ENCODE measurements at regions not wholly inside any gene's neighbourhood (a gene's known extent, or its start where the extent isn't known, plus 50 kb on each side); places are given as distances from the start of the nearest gene placed in this dataset.

DNA sequence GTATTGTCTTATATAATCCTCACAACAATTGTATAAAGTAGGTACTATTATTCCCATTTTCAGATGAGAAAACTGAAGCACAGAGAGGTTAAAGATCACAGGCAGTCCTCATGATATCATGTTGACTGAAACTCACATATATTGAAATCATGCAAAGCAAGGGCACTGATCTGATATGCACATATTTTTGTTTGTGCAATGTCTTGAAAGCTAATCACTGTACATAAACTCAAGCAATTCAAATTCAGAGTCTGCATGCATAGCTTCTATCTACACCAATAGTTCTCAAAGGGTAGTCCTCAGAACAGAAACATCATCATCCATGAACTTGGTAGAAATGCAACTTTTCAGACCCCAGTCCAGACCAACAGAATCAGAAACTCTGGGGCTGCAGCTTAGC lies 119.2 kb upstream of the STT3B start:
- H4K20me1 ChIP-seq (replicated peaks; ENCODE audit: control insufficient read depth, extremely low read depth, insufficient read depth, low read length): no peaks in the 10 kb centered on the region
- no peak overlapping the region for H3K9ac ChIP-seq (replicated peaks; ENCODE audit: extremely low read depth, insufficient read depth, low read length)
- no peak for DNase-seq (ENCODE audit: low read depth, low spot score)
- no peaks in the 10 kb centered on the region for H3K9me1 ChIP-seq (replicated peaks; ENCODE audit: control insufficient read depth, extremely low read depth, insufficient read depth, low read length)
- dilution Hi-C loops (cut with MboI; ENCODE audit: extremely low pct_ligation_motif_present, low sequenced_read_pairs): no loop called here
- ChIA-PET POLR2A (no interaction called here), CTCF (interaction anchor here (0.5 kb wide), 1 partner anchor 61 kb away, joined by 5 read pairs; no protein-coding TSS in a partner anchor)
- no peaks in the 10 kb centered on the region for H3K36me3 ChIP-seq (ENCODE audit: control insufficient read depth in 2 of 2, extremely low read depth in 1 of 2, insufficient read depth in 2 of 2, low read length in 2 of 2)
- no peaks in the 10 kb centered on the region for H3K9me3 ChIP-seq (replicated peaks; ENCODE audit: control insufficient read depth, insufficient read depth, low read length)
- TF ChIP-seq JUN (IDR thresholded peaks at IDR 0.05; ENCODE audit: borderline replicate concordance, insufficient read depth, insufficient read length, low read depth): no peak
- TF ChIP-seq FOS (IDR thresholded peaks at IDR 0.05; ENCODE audit: borderline replicate concordance, insufficient read depth, low read length): no peak
- TF ChIP-seq POLR2A (IDR thresholded peaks at IDR 0.05; ENCODE audit: low read depth, low read length): no peak
- no peak overlapping the region for H3K4me3 ChIP-seq (replicated peaks in 1 of 3; ENCODE audit: insufficient read depth in 1 of 3, low read depth in 1 of 3, low read length in 3 of 3)
- intact Hi-C loops (cut with micrococcal nuclease): no loop called here
- no peaks in the 10 kb centered on the region for H3K4me1 ChIP-seq (ENCODE audit: control insufficient read depth, extremely low read depth, insufficient read depth, low read length)
- no peak overlapping the region for H3K4me2 ChIP-seq (ENCODE audit: insufficient read depth, low read length)
- H2AFZ ChIP-seq (ENCODE audit: low read depth, low read length): no peak overlapping the region
- FAIRE-seq: no peak
- no peaks in the 10 kb centered on the region for H3K79me2 ChIP-seq (ENCODE audit: control insufficient read depth, insufficient read depth, low read length)
- H3K27ac ChIP-seq (ENCODE audit: insufficient read depth, low read depth, low read length): no peak overlapping the region
- H3K27me3 ChIP-seq (ENCODE audit: control insufficient read depth in 2 of 2, insufficient read depth in 2 of 2, low read length in 2 of 2): peaks cover 0 to 1% of the 10 kb centered on the region in 2 experiments
- no TSS peak for BruUV-seq (replicated peaks)

DNA sequence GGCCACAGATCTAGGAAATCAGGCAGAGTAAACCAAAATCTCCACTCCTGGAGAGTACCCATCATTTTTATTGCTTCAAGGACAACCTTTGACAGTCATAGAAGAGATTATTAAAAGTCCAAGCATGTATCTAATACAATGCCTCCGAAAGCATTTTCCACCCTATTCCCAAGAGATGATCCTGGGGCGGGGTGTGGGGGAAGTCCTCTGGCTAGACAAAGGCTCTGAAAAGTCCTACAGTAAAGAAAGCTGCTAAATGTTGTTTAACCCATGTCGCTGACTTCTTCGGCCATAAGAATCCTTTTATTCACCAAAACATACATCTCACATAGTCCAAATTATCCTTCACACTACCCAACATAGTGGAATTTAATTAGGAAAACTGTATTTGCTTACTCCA lies 115.7 kb upstream of the STT3B start:
- Histone ChIP-seq H3K79me2 (ENCODE audit: control insufficient read depth, insufficient read depth, low read length) (no peaks in the 10 kb centered on the region), H2AFZ (ENCODE audit: low read depth, low read length) (no peak overlapping the region), H4K20me1 (replicated peaks; ENCODE audit: control insufficient read depth, extremely low read depth, insufficient read depth, low read length) (no peaks in the 10 kb centered on the region), H3K27me3 (ENCODE audit: control insufficient read depth in 2 of 2, insufficient read depth in 2 of 2, low read length in 2 of 2) (no peaks in the 10 kb centered on the region), H3K4me1 (ENCODE audit: control insufficient read depth, extremely low read depth, insufficient read depth, low read length) (no peaks in the 10 kb centered on the region), H3K4me2 (ENCODE audit: insufficient read depth, low read length) (no peak overlapping the region), H3K4me3 (replicated peaks in 1 of 3; ENCODE audit: insufficient read depth in 1 of 3, low read depth in 1 of 3, low read length in 3 of 3) (no peak overlapping the region), H3K9me3 (replicated peaks; ENCODE audit: control insufficient read depth, insufficient read depth, low read length) (no peaks in the 10 kb centered on the region), H3K9ac (replicated peaks; ENCODE audit: extremely low read depth, insufficient read depth, low read length) (no peak overlapping the region), H3K9me1 (replicated peaks; ENCODE audit: control insufficient read depth, extremely low read depth, insufficient read depth, low read length) (no peaks in the 10 kb centered on the region), H3K27ac (ENCODE audit: insufficient read depth, low read depth, low read length) (no peak overlapping the region), H3K36me3 (ENCODE audit: control insufficient read depth in 2 of 2, extremely low read depth in 1 of 2, insufficient read depth in 2 of 2, low read length in 2 of 2) (no peaks in the 10 kb centered on the region)
- FAIRE-seq (no peak), DNase-seq (ENCODE audit: low read depth, low spot score) (no peak)
- BruUV-seq (replicated peaks): no TSS peak
- ChIA-PET POLR2A (no interaction called here), CTCF (interaction anchor here (0.8 kb wide), 1 partner anchor 193 kb away, joined by 3 read pairs; no protein-coding TSS in a partner anchor)
- dilution Hi-C loops (cut with MboI; ENCODE audit: extremely low pct_ligation_motif_present, low sequenced_read_pairs) (no loop called here), intact Hi-C loops (cut with micrococcal nuclease) (no loop called here)
- TF ChIP-seq FOS (IDR thresholded peaks at IDR 0.05; ENCODE audit: borderline replicate concordance, insufficient read depth, low read length) (no peak), JUN (IDR thresholded peaks at IDR 0.05; ENCODE audit: borderline replicate concordance, insufficient read depth, insufficient read length, low read depth) (no peak), POLR2A (IDR thresholded peaks at IDR 0.05; ENCODE audit: low read depth, low read length) (no peak), MYC (IDR thresholded peaks at IDR 0.05; ENCODE audit: low read depth, low read length) (no peak), POLR2AphosphoS5 (IDR thresholded peaks at IDR 0.05; ENCODE audit: insufficient read depth, low read depth, low read length) (no peak), EZH2 (IDR thresholded peaks at IDR 0.05; ENCODE audit: borderline replicate concordance, low read depth, low read length, severe bottlenecking) (no peak), GATA2 (IDR thresholded peaks at IDR 0.05; ENCODE audit: insufficient read depth, insufficient read length, low read depth, low read length) (no peak)

Data from endothelial cell of umbilical vein (primary cell).